GM18520 (cell line): ENCODE measurements at regions not wholly inside any gene's neighbourhood (a gene's known extent, or its start where the extent isn't known, plus 50 kb on each side); places are given as distances from the start of the nearest gene placed in this dataset.
"Not testable (repeated sequence)": the region's sequence is repeated elsewhere in the genome, so short reads cannot be mapped to it uniquely, and the experiment has no call there.

ENCODE experiments used
- ATAC-seq: cut with Tn5 transposase; IDR thresholded peaks from one replicate; pipeline ENCODE4 v1.9.1; 2021; ENCODE audit not compliant: unreplicated experiment

GRCh38 chr12:66774929-66775328 is 96.1 kb upstream of the GRIP1 start:
- no peak for ATAC-seq

- ATAC-seq = no peak
Measured at GRCh38 chr12:66775871-66776270, 97.0 kb upstream of the GRIP1 start.

DNA sequence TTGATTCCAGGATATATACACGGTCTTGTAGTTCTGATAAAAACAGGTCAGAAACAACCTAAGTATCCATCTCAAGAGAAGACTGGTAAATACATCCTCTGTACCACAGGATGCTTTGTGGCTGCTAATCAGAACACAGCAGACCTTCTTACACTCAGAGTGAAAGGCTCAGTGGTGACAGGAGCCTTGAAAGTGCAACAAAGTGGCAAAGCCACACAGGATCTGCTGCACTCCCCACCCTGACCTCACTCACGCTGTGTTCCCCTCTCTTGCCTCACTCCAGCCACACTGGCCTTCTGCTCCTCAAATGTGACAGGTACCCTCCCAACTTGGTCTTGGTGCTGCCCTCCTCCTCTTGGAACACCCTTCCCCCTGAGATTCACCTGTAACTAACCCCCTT is 98.1 kb upstream of the GRIP1 start:
- peak; percentile 99 for ATAC-seq

GRCh38 chr12:66779466-66779865 is 100.6 kb upstream of the GRIP1 start:
- ATAC-seq = no peak

GRCh38 chr12:66786531-66787308 is 107.8 kb upstream of the GRIP1 start:
- ATAC-seq = no peak

- ATAC-seq = no peak
Measured at GRCh38 chr12:66799551-66799950, 120.7 kb upstream of the GRIP1 start.

- no peak for ATAC-seq
Measured at GRCh38 chr12:66800046-66800445, 121.2 kb upstream of the GRIP1 start.

DNA sequence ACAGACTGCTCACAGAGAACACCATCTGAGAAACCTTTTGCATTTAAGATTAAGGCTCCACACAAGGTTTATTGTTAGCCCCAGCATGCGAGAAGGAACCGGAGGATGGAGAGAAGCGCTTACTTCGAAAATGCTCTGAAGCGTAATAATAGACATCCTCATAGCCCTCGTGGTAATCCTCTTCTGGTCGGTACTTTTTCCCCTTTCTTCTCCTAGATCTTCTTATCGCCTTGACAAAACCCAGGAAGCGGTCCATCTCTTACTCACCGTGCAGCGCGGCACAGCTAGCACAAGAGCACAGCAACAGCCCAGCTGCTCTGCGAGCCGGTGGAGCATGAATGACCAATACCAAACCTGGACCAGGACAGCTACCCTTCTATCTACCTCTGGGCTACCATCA is 125.1 kb upstream of the GRIP1 start:
- no peak for ATAC-seq

DNA sequence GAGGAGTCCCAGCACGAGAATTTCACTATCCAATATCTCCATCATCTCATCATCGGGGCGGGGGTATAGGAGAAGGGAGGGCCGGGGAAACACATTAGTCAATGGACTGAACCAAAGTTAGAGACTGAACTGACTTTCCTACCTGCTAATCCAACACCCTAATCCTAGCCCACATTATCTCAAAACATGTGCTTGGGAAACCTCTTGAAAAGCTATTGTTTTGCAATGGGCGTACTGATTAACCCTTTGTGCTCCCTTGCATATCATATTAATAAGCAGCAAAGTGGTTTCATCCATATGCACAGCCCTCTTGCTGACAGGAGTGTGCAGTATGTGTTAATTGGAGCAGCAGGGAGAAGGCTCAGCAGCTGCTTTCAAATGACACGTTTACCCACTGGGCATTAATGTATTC is 125.7 kb upstream of the GRIP1 start:
- ATAC-seq = no peak

DNA sequence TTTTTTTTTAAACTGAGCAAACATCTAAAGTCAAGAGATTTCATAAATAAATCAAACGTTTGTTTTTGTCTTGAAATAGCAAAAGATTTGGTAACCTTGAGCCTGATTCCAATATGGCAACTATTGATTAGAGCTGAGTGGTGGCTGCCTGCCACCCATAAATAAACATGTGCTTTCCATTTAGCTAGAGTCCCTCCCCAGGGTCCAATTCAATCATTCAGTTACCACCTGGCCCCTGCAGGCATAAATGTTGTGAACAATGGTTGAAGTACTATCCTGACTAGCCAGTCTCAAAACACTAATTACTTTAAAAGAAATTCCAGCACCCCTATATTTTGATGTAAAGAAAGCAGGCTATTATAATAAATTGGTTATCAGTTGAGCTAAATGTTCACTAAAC is 129.7 kb upstream of the GRIP1 start:
- no peak for ATAC-seq

GRCh38 chr12:66813137-66813892 is 134.4 kb upstream of the GRIP1 start:
- no peak for ATAC-seq

DNA sequence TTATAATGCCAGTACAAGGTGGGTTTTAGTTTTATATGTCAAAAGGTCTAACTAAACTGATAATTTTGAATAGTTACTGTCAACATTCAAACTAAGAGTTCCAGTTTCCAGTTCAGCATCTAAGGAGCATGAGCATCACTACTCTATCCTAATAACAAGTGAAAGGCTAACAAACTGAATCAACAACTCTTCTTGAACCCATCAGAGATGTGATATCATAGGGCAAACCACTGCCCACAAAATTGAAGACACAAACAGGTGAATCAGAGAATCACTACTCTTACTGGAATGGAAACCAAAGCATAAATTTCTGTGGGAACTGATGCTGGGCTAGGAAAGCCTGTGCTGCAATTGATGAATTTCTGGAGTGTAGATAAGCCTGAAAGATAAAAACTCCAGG is 140.7 kb upstream of the GRIP1 start:
- ATAC-seq = no peak

GRCh38 chr12:66822961-66823360 is 144.1 kb upstream of the GRIP1 start:
- ATAC-seq = no peak

GRCh38 chr12:66823857-66824570 is 145.1 kb upstream of the GRIP1 start:
- ATAC-seq = no peak

- ATAC-seq = not testable (repeated sequence)
Measured at GRCh38 chr12:66825921-66826320, 147.0 kb upstream of the GRIP1 start.

- ATAC-seq = no peak
Measured at GRCh38 chr12:66829660-66830325, 150.9 kb upstream of the GRIP1 start.

- no peak for ATAC-seq
Measured at GRCh38 chr12:66831495-66831894, 152.6 kb upstream of the GRIP1 start.

GRCh38 chr12:66832997-66833396 is 154.1 kb upstream of the GRIP1 start:
- no peak for ATAC-seq

- no peak for ATAC-seq
Measured at GRCh38 chr12:66836623-66837310, 157.9 kb upstream of the GRIP1 start.

GRCh38 chr12:66837311-66837627 is 158.4 kb upstream of the GRIP1 start:
- no peak for ATAC-seq

DNA sequence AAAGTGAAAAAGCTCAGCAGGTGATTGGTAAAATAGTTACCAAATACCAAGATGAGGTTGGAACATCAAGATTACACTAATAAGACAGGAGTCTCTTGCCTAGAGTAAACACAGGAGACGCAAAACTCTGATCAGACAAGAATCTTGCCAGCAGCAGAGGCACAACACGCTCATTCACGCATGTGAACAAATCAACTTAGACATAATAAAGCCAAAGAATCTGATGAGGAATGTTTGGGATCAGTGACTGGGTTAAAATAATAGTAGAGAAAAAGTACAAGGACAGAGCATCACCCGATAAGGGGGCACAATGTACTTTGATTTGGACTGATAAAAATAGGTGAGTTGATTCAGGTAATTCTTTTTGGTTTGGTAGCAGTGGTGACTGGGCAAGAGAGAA is 159.5 kb upstream of the GRIP1 start:
- no peak for ATAC-seq
